ENCODE measurements at regions not wholly inside any gene's neighbourhood (a gene's known extent, or its start where the extent isn't known, plus 50 kb on each side); places are given as distances from the start of the nearest gene placed in this dataset.

GRCh38 chr12:98354520-98355035 is 160.8 kb upstream of the TMPO start:
- WGBS, 5 donors = 35 to 61% (median 43%) methylated on average over 2 of the region's 2 CpGs
- H3K9me3 ChIP-seq = no peaks in the 10 kb centered on the region
- no peak for TF ChIP-seq POLR2A (IDR thresholded peaks at IDR 0.05)
- no peak for TF ChIP-seq EP300 (IDR thresholded peaks at IDR 0.05)
- no peak for TF ChIP-seq CTCF (IDR thresholded peaks at IDR 0.05)
- no peak for TF ChIP-seq POLR2AphosphoS5 (IDR thresholded peaks at IDR 0.05)

GRCh38 chr12:98355322-98355721 is 160.1 kb upstream of the TMPO start:
- no peak for DNase-seq
- H3K4me3 ChIP-seq = no peak overlapping the region
- intact Hi-C loops (cut with DNase I; ENCODE audit: low total_unique reads) = no loop called here
- no peak for TF ChIP-seq EP300 (IDR thresholded peaks at IDR 0.05)
- no peak for TF ChIP-seq POLR2A (IDR thresholded peaks at IDR 0.05)
- TF ChIP-seq CTCF (IDR thresholded peaks at IDR 0.05) = no peak
- TF ChIP-seq POLR2AphosphoS5 (IDR thresholded peaks at IDR 0.05) = no peak
- H3K9me3 ChIP-seq = no peaks in the 10 kb centered on the region
- H3K4me1 ChIP-seq = no peaks in the 10 kb centered on the region
- 51 to 76% (median 60%) methylated on average over 1 of the region's 1 CpG for WGBS, 5 donors
- H3K36me3 ChIP-seq = no peaks in the 10 kb centered on the region
- H3K27ac ChIP-seq = no peak overlapping the region
- H3K27me3 ChIP-seq = no peaks in the 10 kb centered on the region

More at GRCh38 chr12:98354520-98355035, 160.8 kb upstream of the TMPO start:
- H3K4me3 ChIP-seq = no peak overlapping the region
- no peak for DNase-seq
- H3K27me3 ChIP-seq = no peaks in the 10 kb centered on the region
- no peak overlapping the region for H3K27ac ChIP-seq
- no peaks in the 10 kb centered on the region for H3K4me1 ChIP-seq
- intact Hi-C loops (cut with DNase I; ENCODE audit: low total_unique reads) = no loop called here
- no peaks in the 10 kb centered on the region for H3K36me3 ChIP-seq

GRCh38 chr12:98355933-98356332 is 159.5 kb upstream of the TMPO start:
- TF ChIP-seq EP300 (IDR thresholded peaks at IDR 0.05) = no peak
- no peak for TF ChIP-seq CTCF (IDR thresholded peaks at IDR 0.05)
- no peak for TF ChIP-seq POLR2A (IDR thresholded peaks at IDR 0.05)
- TF ChIP-seq POLR2AphosphoS5 (IDR thresholded peaks at IDR 0.05) = no peak
- H3K27me3 ChIP-seq = no peaks in the 10 kb centered on the region
- intact Hi-C loops (cut with DNase I; ENCODE audit: low total_unique reads) = no loop called here
- WGBS, 5 donors = 71 to 81% (median 78%) methylated on average over 4 of the region's 4 CpGs
- H3K27ac ChIP-seq = no peak overlapping the region
- no peak for DNase-seq
- H3K9me3 ChIP-seq = no peaks in the 10 kb centered on the region
- no peak overlapping the region for H3K4me3 ChIP-seq
- H3K4me1 ChIP-seq = no peaks in the 10 kb centered on the region
- H3K36me3 ChIP-seq = no peaks in the 10 kb centered on the region

GRCh38 chr12:98358144-98358543 is 157.2 kb upstream of the TMPO start:
- H3K9me3 ChIP-seq = no peaks in the 10 kb centered on the region
- no peak for TF ChIP-seq CTCF (IDR thresholded peaks at IDR 0.05)
- no peak for TF ChIP-seq POLR2AphosphoS5 (IDR thresholded peaks at IDR 0.05)
- 48 to 61% (median 56%) methylated on average over 2 of the region's 2 CpGs for WGBS, 5 donors
- H3K27ac ChIP-seq = no peak overlapping the region
- no peak for DNase-seq
- no peak overlapping the region for H3K4me3 ChIP-seq
- no peaks in the 10 kb centered on the region for H3K27me3 ChIP-seq
- intact Hi-C loops (cut with DNase I; ENCODE audit: low total_unique reads) = no loop called here
- H3K4me1 ChIP-seq = no peaks in the 10 kb centered on the region
- H3K36me3 ChIP-seq = no peaks in the 10 kb centered on the region

Measured in stomach (tissue), 8 donors.